H1 (cell line): ENCODE measurements at regions not wholly inside any gene's neighbourhood (a gene's known extent, or its start where the extent isn't known, plus 50 kb on each side); places are given as distances from the start of the nearest gene placed in this dataset.

Experiments used
- CTCF ChIA-PET: fragments of 300-600 bp; sonication (Branson Sonifier 250); formaldehyde crosslinking; loops from one replicate; lab custom pipeline; 2021; ENCODE audit not compliant: partially characterized antibody; lab: Charles Lee
- POLR2A ChIA-PET: fragments of 300-600 bp; sonication (Branson Sonifier 250); formaldehyde crosslinking; loops from one replicate; lab custom pipeline; 2021; ENCODE audit warnings: inconsistent platforms; ENCODE audit not compliant: partially characterized antibody; lab: Charles Lee
- DNase-seq, 2 experiments: peaks; one replicate each; pipeline versions ENCODE4 v3.0.0 to v3.0.0-alpha.2; 2010 to 2022; ENCODE audit warnings: low spot score in 2 of 2, low read depth in 1 of 2, mixed read lengths in 1 of 2
- FAIRE-seq: peaks from 2 replicates; lab custom pipeline; 2011; peaks lifted over from hg19 to GRCh38; lab: Jason Lieb, UNC
- H2AFZ ChIP-seq: 2 replicates; pipeline ENCODE4 v1.8.1; 2012; ENCODE audit warnings: low read length, inconsistent platforms
- H2AK5ac ChIP-seq: 2 replicates; pipeline ENCODE4 v1.6.1; 2013; ENCODE audit warnings: low read depth, low read length
- H2BK120ac ChIP-seq: replicated peaks from 2 replicates; pipeline ENCODE3; 2013; ENCODE audit warnings: low read depth, low read length, inconsistent platforms
- H2BK12ac ChIP-seq: 2 replicates; pipeline ENCODE4 v1.6.1; 2013; ENCODE audit warnings: low read depth, low read length
- H2BK15ac ChIP-seq: 2 replicates; pipeline ENCODE4 v1.6.1; 2013; ENCODE audit warnings: low read length
- H2BK20ac ChIP-seq: 2 replicates; pipeline ENCODE4 v1.6.1; 2013; ENCODE audit warnings: low read length
- H2BK5ac ChIP-seq: 2 replicates; pipeline ENCODE4 v1.6.1; 2013; ENCODE audit warnings: low read depth, low read length
- H3K14ac ChIP-seq: 2 replicates; pipeline ENCODE4 v1.6.1; 2013; ENCODE audit warnings: inconsistent platforms; ENCODE audit not compliant: insufficient read length
- H3K18ac ChIP-seq: 2 replicates; pipeline ENCODE4 v1.6.1; 2013; ENCODE audit warnings: low read length; ENCODE audit errors: extremely low read depth
- H3K23ac ChIP-seq: 2 replicates; pipeline ENCODE4 v1.6.1; 2013; ENCODE audit warnings: inconsistent platforms; ENCODE audit not compliant: insufficient read length
- H3K23me2 ChIP-seq: 2 replicates; pipeline ENCODE4 v1.6.1; 2013; ENCODE audit warnings: low read depth, low read length
- H3K27ac ChIP-seq: 2 replicates; pipeline ENCODE4 v1.6.1; 2011; ENCODE audit warnings: low read depth, low read length, inconsistent platforms
- H3K27me3 ChIP-seq, 4 experiments: replicated peaks in 1 of 4; 1 replicate in 1 of 4; 2 replicates in 3 of 4; pipeline versions ENCODE4 v1.6.1 to v1.8.1; 2011 to 2013; ENCODE audit warnings: low read length in 3 of 4, mild to moderate bottlenecking in 3 of 4, inconsistent platforms in 2 of 4, mixed read lengths in 2 of 4, moderate library complexity in 1 of 4; ENCODE audit not compliant: control insufficient read depth in 3 of 4, insufficient read depth in 3 of 4; ENCODE audit errors: extremely low read depth in 1 of 4
- H3K36me3 ChIP-seq, 4 experiments: 2 replicates each; pipeline versions ENCODE4 v1.6.1 to v1.8.1; 2011 to 2013; ENCODE audit warnings: mild to moderate bottlenecking in 4 of 4, low read length in 3 of 4, moderate library complexity in 2 of 4, control low read depth in 1 of 4, inconsistent platforms in 1 of 4; ENCODE audit not compliant: insufficient read depth in 4 of 4, control insufficient read depth in 2 of 4
- H3K4ac ChIP-seq: replicated peaks from 2 replicates; pipeline ENCODE3; 2013; ENCODE audit warnings: low read length, low read depth, mixed read lengths, inconsistent platforms; ENCODE audit not compliant: insufficient read length
- H3K4me1 ChIP-seq, 4 experiments: replicated peaks in 1 of 4; 1 replicate in 1 of 4; 2 replicates in 3 of 4; pipeline versions ENCODE4 v1.6.1 to v1.8.1; 2011 to 2013; ENCODE audit warnings: low read length in 3 of 4, inconsistent platforms in 2 of 4, mixed read lengths in 1 of 4; ENCODE audit not compliant: insufficient read depth in 4 of 4, control insufficient read depth in 3 of 4
- H3K4me2 ChIP-seq, 2 experiments: 2 replicates each; pipeline versions ENCODE4 v1.6.1 to v1.8.1; 2011 to 2013; ENCODE audit warnings: low read depth in 2 of 2, low read length in 2 of 2, control low read depth in 1 of 2, inconsistent platforms in 1 of 2, mild to moderate bottlenecking in 1 of 2; ENCODE audit not compliant: insufficient read depth in 1 of 2
- H3K4me3 ChIP-seq, 4 experiments: fragments of 200-600, 300-600 bp in 1 of 4; sonication (generic), shearing (Covaris generic), sonication (Bioruptor Twin) in 1 of 4; 2 replicates each; pipeline versions ENCODE4 v1.5.1 to v1.8.1; 2011 to 2016; ENCODE audit warnings: low read length in 4 of 4, low read depth in 3 of 4, control low read depth in 2 of 4, inconsistent platforms in 2 of 4, mild to moderate bottlenecking in 2 of 4, mixed read lengths in 1 of 4, moderate library complexity in 1 of 4; ENCODE audit not compliant: insufficient read depth in 2 of 4; ENCODE audit errors: extremely low read depth in 1 of 4
- H3K56ac ChIP-seq: replicated peaks from 2 replicates; pipeline ENCODE3; 2013; ENCODE audit warnings: low read depth, mild to moderate bottlenecking, mixed read lengths, low read length, inconsistent platforms; ENCODE audit not compliant: insufficient read length
- H3K79me1 ChIP-seq: 2 replicates; pipeline ENCODE4 v1.6.1; 2013; ENCODE audit warnings: low read depth, low read length, control low read depth
- H3K79me2 ChIP-seq, 2 experiments: 2 replicates each; pipeline versions ENCODE4 v1.6.1 to v1.8.1; 2012 to 2013; ENCODE audit warnings: low read length in 2 of 2, mild to moderate bottlenecking in 2 of 2, inconsistent platforms in 1 of 2; ENCODE audit not compliant: insufficient read depth in 2 of 2, control insufficient read depth in 1 of 2
- H3K9ac ChIP-seq, 4 experiments: replicated peaks in 1 of 4; 1 replicate in 1 of 4; 2 replicates in 3 of 4; pipeline versions ENCODE4 v1.6.1 to v1.8.1; 2011 to 2013; ENCODE audit warnings: low read depth in 3 of 4, low read length in 3 of 4, control low read depth in 2 of 4, mild to moderate bottlenecking in 2 of 4, moderate library complexity in 2 of 4, inconsistent platforms in 1 of 4; ENCODE audit errors: extremely low read depth in 1 of 4
- H3K9me3 ChIP-seq, 2 experiments: 2 replicates each; pipeline versions ENCODE4 v1.6.1 to v1.8.1; 2012 to 2013; ENCODE audit warnings: mild to moderate bottlenecking in 2 of 2, moderate library complexity in 2 of 2, control low read depth in 1 of 2, inconsistent platforms in 1 of 2, low read depth in 1 of 2, low read length in 1 of 2, mixed read lengths in 1 of 2; ENCODE audit not compliant: insufficient read depth in 2 of 2
- H4K20me1 ChIP-seq, 2 experiments: replicated peaks in 1 of 2; 2 replicates each; pipeline versions ENCODE3 to v1.8.1; 2011 to 2013; ENCODE audit warnings: inconsistent platforms in 2 of 2, low read length in 2 of 2, mild to moderate bottlenecking in 1 of 2; ENCODE audit not compliant: insufficient read depth in 2 of 2, control insufficient read depth in 1 of 2
- H4K5ac ChIP-seq: 2 replicates; pipeline ENCODE4 v1.6.1; 2013; ENCODE audit warnings: low read length, low read depth, mixed read lengths, inconsistent platforms; ENCODE audit not compliant: insufficient read length
- H4K8ac ChIP-seq: 2 replicates; pipeline ENCODE4 v1.8.0; 2013; ENCODE audit warnings: mild to moderate bottlenecking, moderate library complexity, low read length, inconsistent platforms; ENCODE audit not compliant: insufficient read depth; ENCODE audit errors: extremely low read depth
- H4K91ac ChIP-seq: replicated peaks from 2 replicates; pipeline ENCODE3; 2013; ENCODE audit warnings: low read length, mixed read lengths, inconsistent platforms; ENCODE audit not compliant: insufficient read length
- ASH2L ChIP-seq: fragments of 200-600, 300-600 bp; sonication (generic); IDR thresholded peaks from one replicate; pipeline ENCODE4 v1.7.1; 2017; ENCODE audit warnings: low read length
- CEBPB ChIP-seq: IDR thresholded peaks from 2 replicates; pipeline ENCODE4 v1.6.1; 2012; ENCODE audit warnings: low read depth, low read length
- EZH2 ChIP-seq: fragments of 200-600 bp; sonication (generic); IDR thresholded peaks from 2 replicates; pipeline ENCODE4 v1.7.1; 2012; ENCODE audit warnings: low read depth, mild to moderate bottlenecking, moderate library complexity, low read length, inconsistent platforms; ENCODE audit not compliant: severe bottlenecking
- GABPA ChIP-seq: IDR thresholded peaks from 2 replicates; pipeline ENCODE4 v1.6.1; 2011; ENCODE audit warnings: mild to moderate bottlenecking, low read length, moderate library complexity, borderline replicate concordance; ENCODE audit not compliant: insufficient read depth
- HDAC6 ChIP-seq: IDR thresholded peaks from one replicate; pipeline ENCODE4 v1.7.1; 2012; ENCODE audit warnings: low read depth, mild to moderate bottlenecking, inconsistent platforms, low read length, moderate library complexity
- JUN ChIP-seq: IDR thresholded peaks from 2 replicates; pipeline ENCODE4 v1.6.1; 2011; ENCODE audit warnings: low read depth, mild to moderate bottlenecking, improper control_type of control experiment, low read length
- NRF1 ChIP-seq: IDR thresholded peaks from 2 replicates; pipeline ENCODE4 v1.6.1; 2011; ENCODE audit warnings: mild to moderate bottlenecking, low read depth, low read length, improper control_type of control experiment
- POU5F1 ChIP-seq: IDR thresholded peaks from 2 replicates; pipeline ENCODE4 v1.6.1; 2011; ENCODE audit warnings: low read depth, mild to moderate bottlenecking, low read length, moderate library complexity
- SIN3A ChIP-seq, 2 experiments: IDR thresholded peaks in 1 of 2; conservative IDR thresholded peaks in 1 of 2; 2 replicates each; pipeline ENCODE4 v1.6.1; 2011 to 2012; ENCODE audit warnings: low read length in 2 of 2, improper control_type of control experiment in 1 of 2, low read depth in 1 of 2, mild to moderate bottlenecking in 1 of 2
- SP1 ChIP-seq: IDR thresholded peaks from 2 replicates; pipeline ENCODE4 v1.6.1; 2011; ENCODE audit warnings: low read depth, low read length
- SP2 ChIP-seq: IDR thresholded peaks from 2 replicates; pipeline ENCODE4 v1.6.1; 2012; ENCODE audit warnings: mild to moderate bottlenecking, low read length, inconsistent platforms
- SUZ12 ChIP-seq: fragments of 200-600 bp; sonication (generic); IDR thresholded peaks from 2 replicates; pipeline ENCODE4 v1.6.1; 2012; ENCODE audit warnings: mild to moderate bottlenecking, inconsistent platforms, low read length, moderate library complexity, mixed read lengths
- YY1 ChIP-seq: IDR thresholded peaks from 2 replicates; pipeline ENCODE4 v1.6.1; 2011; ENCODE audit warnings: low read depth, mild to moderate bottlenecking, low read length
- WGBS, 2 experiments: shearing (Covaris generic) in 1 of 2; methylation state at CpG; one replicate each; pipeline versions ENCODE4 v1.1.6 to v1.1.7; 2013 to 2015; ENCODE audit warnings: low lambda C conversion rate in 2 of 2, mixed read lengths in 2 of 2, inconsistent platforms in 1 of 2, low coverage in 1 of 2, missing lambda C conversion rate in 1 of 2; ENCODE audit not compliant: insufficient replicate concordance in 2 of 2, insufficient coverage in 1 of 2, insufficient read length in 1 of 2; ENCODE audit errors: extremely low coverage in 1 of 2, missing lambda C conversion rate in 1 of 2; 5-methylcytosine and 5-hydroxymethylcytosine counted together
- TF ChIP-seq, protein P1 (sequence below): IDR thresholded peaks from 2 replicates; pipeline ENCODE4 v1.6.1; 2012; ENCODE audit warnings: inconsistent platforms

DNA sequence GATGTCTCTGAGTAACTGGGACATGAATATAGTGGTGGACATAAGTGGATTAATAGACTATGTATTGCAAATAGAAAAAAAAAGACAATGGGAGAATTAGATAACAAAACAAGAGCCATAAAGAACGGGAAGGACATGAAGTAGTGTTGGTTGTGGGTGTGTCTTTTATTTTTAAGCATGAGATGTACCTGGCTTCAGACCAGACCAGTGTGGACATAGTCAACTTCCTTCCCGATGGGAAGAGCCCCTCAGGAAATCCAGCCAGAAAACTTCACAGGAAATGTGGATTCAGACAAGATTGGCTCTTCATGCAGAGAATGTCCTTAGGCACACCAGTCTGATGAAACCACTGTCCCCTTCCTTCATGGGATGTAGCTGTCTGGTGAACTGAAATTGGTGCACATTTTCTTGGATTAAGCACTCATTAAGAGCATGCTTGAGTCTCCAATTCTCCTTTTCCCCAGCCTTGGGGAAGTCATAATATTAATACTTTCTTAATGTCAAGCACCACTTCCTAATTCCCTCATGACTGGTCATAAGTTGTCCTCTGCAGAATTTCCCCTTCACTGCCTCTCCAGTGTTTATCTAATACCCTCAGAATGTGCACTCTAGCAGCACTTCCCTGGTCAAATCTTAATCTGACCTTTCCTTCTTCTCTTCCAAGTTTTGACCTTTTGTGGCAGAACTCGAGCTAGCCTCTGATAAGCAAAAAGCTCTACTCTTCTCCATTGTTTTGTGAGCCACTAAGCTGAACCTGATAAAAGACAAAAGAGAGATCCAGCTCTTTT lies 350.6 kb upstream of the MAF start:
- POLR2A ChIA-PET, result no interaction called here

More for the DNA sequence above, 350.6 kb upstream of the MAF start:
- H2AFZ ChIP-seq, result no peak overlapping the region; the same call in 1 of the 2 replicates
- no peaks in the 10 kb centered on the region for H3K79me1 ChIP-seq
- CTCF ChIA-PET, result interaction anchor here (0.5 to 1.0 kb wide), 2 partner anchors 105 to 130 kb away, joined by 3 to 4 read pairs; no protein-coding TSS in a partner anchor
- no peak overlapping the region for H2BK12ac ChIP-seq
- no peak overlapping the region for H3K9ac ChIP-seq
- H3K56ac ChIP-seq, result no peak overlapping the region
- no peaks in the 10 kb centered on the region for H3K9me3 ChIP-seq
- no peak overlapping the region for H3K4ac ChIP-seq
- no peak overlapping the region for H2AK5ac ChIP-seq
- no peak for TF ChIP-seq NRF1
- TF ChIP-seq EZH2, result no peak
- TF ChIP-seq GABPA, result no peak
- no peak for TF ChIP-seq SIN3A (conservative IDR thresholded peaks at IDR 0.05 in 1 of 2, IDR thresholded peaks at IDR 0.05 in 1 of 2; ENCODE audit: low read depth in 1 of 2, low read length in 2 of 2)
- no peak for TF ChIP-seq CEBPB
- TF ChIP-seq POU5F1, result no peak
- no peak for TF ChIP-seq HDAC6
- no peak for TF ChIP-seq SP2
- TF ChIP-seq, protein P1, sequence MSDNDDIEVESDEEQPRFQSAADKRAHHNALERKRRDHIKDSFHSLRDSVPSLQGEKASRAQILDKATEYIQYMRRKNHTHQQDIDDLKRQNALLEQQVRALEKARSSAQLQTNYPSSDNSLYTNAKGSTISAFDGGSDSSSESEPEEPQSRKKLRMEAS, result no peak
- TF ChIP-seq YY1, result no peak
- TF ChIP-seq SUZ12, result no peak
- no peak for TF ChIP-seq SP1
- TF ChIP-seq JUN, result no peak
- TF ChIP-seq ASH2L, result no peak
- TF ChIP-seq, all 59 proteins: peak for 0
- Histone ChIP-seq H2BK15ac (no peak overlapping the region), H4K5ac (no peak overlapping the region), H2BK20ac (no peak overlapping the region), H3K79me2 (no peaks in the 10 kb centered on the region), H3K27me3 (no peaks in the 10 kb centered on the region), H4K91ac (no peak overlapping the region), H3K14ac (no peak overlapping the region), H2BK120ac (no peak overlapping the region), H4K8ac (no peak overlapping the region), H3K18ac (no peak overlapping the region), H3K4me1 (no peaks in the 10 kb centered on the region), H2BK5ac (no peak overlapping the region), H4K20me1 (no peaks in the 10 kb centered on the region), H3K27ac (no peak overlapping the region), H3K4me3 (no peak overlapping the region), H3K4me2 (no peak overlapping the region), H3K23ac (no peak overlapping the region), H3K36me3 (no peaks in the 10 kb centered on the region), H3K23me2 (no peaks in the 10 kb centered on the region)
- 87% methylated on average over 3 of the region's 3 CpGs; no CpG with 5 or more reads in 1 of the 2 experiments for WGBS, 2 experiments
- DNase-seq (no peak), FAIRE-seq (no peak)
